K562 (cell line): ENCODE measurements at regions not wholly inside any gene's neighbourhood (a gene's known extent, or its start where the extent isn't known, plus 50 kb on each side); places are given as distances from the start of the nearest gene placed in this dataset.
A peak's percentile ranks its signal among the peaks of the same experiment; 100 is the strongest.

Experiments used
- ATAC-seq: fragments of 200-7000 bp; cut with Tn5 transposase; 3 replicates; pipeline ENCODE4 v1.9.1; 2020; ENCODE audit warnings: moderate library complexity
- BruUV-seq: library from RNA; stranded (reverse); fragments of 400-500 nt; replicated peaks from 2 replicates; lab custom pipeline; 2021; lab: Mats Ljungman, UMichigan
- CTCF ChIA-PET: fragments of 300-600 bp; formaldehyde crosslinking; extraction: SDS; loops from one replicate; lab custom pipeline; 2021; ENCODE audit warnings: low intra/inter-chr PET ratio; lab: Yijun Ruan, JAX
- POLR2A ChIA-PET: fragments of 300-600, 350-650 bp; sonication (Branson Sonifier 250); formaldehyde crosslinking; extraction: SDS; loops from one replicate; lab custom pipeline; 2021; ENCODE audit warnings: antibody characterized with exemption, inconsistent platforms; lab: Yijun Ruan, JAX
- DNase-seq, 4 experiments: peaks; one replicate each; pipeline versions ENCODE4 v3.0.0 to v3.0.0-alpha.2; 2011 to 2018; ENCODE audit warnings: low spot score in 3 of 4, mixed read lengths in 3 of 4; ENCODE audit errors: extremely low read depth in 1 of 4
- FAIRE-seq: peaks from 2 replicates; lab custom pipeline; 2011; peaks lifted over from hg19 to GRCh38; lab: Jason Lieb, UNC
- H2AFZ ChIP-seq: 2 replicates; pipeline ENCODE4 v1.6.0; 2011; ENCODE audit warnings: low read depth, low read length, control low read depth, inconsistent platforms
- H3K27ac ChIP-seq: fragments of 200-600 bp; 3 replicates; pipeline ENCODE4 v1.8.0; 2011; ENCODE audit warnings: low read depth, mild to moderate bottlenecking, control low read depth, inconsistent platforms, low read length, moderate library complexity, mixed read lengths; ENCODE audit errors: extremely low read depth
- H3K27me3 ChIP-seq, 2 experiments: fragments of 300-600 bp in 1 of 2; 2 replicates in 1 of 2; 3 replicates in 1 of 2; pipeline versions ENCODE4 v1.6.0 to v1.8.0; 2011; ENCODE audit warnings: inconsistent platforms in 2 of 2, low read length in 2 of 2, mild to moderate bottlenecking in 1 of 2, mixed read lengths in 1 of 2, moderate library complexity in 1 of 2; ENCODE audit not compliant: control insufficient read depth in 2 of 2, insufficient read depth in 2 of 2
- H3K36me3 ChIP-seq: fragments of 300-600 bp; 3 replicates; pipeline ENCODE4 v1.8.0; 2011; ENCODE audit warnings: mild to moderate bottlenecking, low read length, inconsistent platforms; ENCODE audit not compliant: control insufficient read depth, insufficient read depth
- H3K4me1 ChIP-seq, 2 experiments: fragments of 200-600 bp in 1 of 2; replicated peaks in 1 of 2; 2 replicates in 1 of 2; 3 replicates in 1 of 2; pipeline versions ENCODE4 v1.5.1 to v1.8.0; 2011; ENCODE audit warnings: inconsistent platforms in 2 of 2, low read length in 2 of 2, mild to moderate bottlenecking in 1 of 2, mixed read lengths in 1 of 2, moderate library complexity in 1 of 2; ENCODE audit not compliant: control insufficient read depth in 2 of 2, insufficient read depth in 2 of 2
- H3K4me2 ChIP-seq: 2 replicates; pipeline ENCODE4 v1.6.1; 2011; ENCODE audit warnings: low read length, control low read depth, inconsistent platforms, mixed read lengths; ENCODE audit not compliant: insufficient read depth
- H3K4me3 ChIP-seq: fragments of 200-600 bp; sonication (generic), shearing (Covaris generic); 2 replicates; pipeline ENCODE4 v1.5.1; 2016; ENCODE audit warnings: control low read depth, inconsistent platforms
- H3K79me2 ChIP-seq: fragments of 200-600 bp; 3 replicates; pipeline ENCODE4 v1.8.0; 2011; ENCODE audit warnings: low read length, inconsistent platforms; ENCODE audit not compliant: control insufficient read depth, insufficient read depth
- H3K9ac ChIP-seq, 2 experiments: 2 replicates each; pipeline versions ENCODE4 v1.6.0 to v1.6.1; 2011; ENCODE audit warnings: low read depth in 2 of 2, low read length in 2 of 2, control low read depth in 1 of 2, inconsistent platforms in 1 of 2, mild to moderate bottlenecking in 1 of 2, mixed read lengths in 1 of 2; ENCODE audit not compliant: insufficient read depth in 1 of 2
- H3K9me1 ChIP-seq: one replicate; pipeline ENCODE4 v1.6.0; 2011; ENCODE audit warnings: inconsistent platforms, mild to moderate bottlenecking, low read length, moderate library complexity; ENCODE audit not compliant: control insufficient read depth, insufficient read depth
- H3K9me3 ChIP-seq: replicated peaks from 2 replicates; pipeline ENCODE4 v1.5.1; 2011; ENCODE audit warnings: low read depth, low read length, inconsistent platforms; ENCODE audit not compliant: control insufficient read depth, insufficient read depth
- H4K20me1 ChIP-seq: replicated peaks from 2 replicates; pipeline ENCODE4 v1.6.1; 2011; ENCODE audit warnings: low read length, inconsistent platforms, mixed read lengths; ENCODE audit not compliant: control insufficient read depth, insufficient read depth
- ARID1B ChIP-seq: fragments of 450-650 bp; IDR thresholded peaks from 2 replicates; pipeline ENCODE4 v1.6.1; 2016; ENCODE audit warnings: antibody characterized with exemption, mild to moderate bottlenecking, inconsistent platforms
- BRF1 ChIP-seq: IDR thresholded peaks from 3 replicates; pipeline ENCODE4 v1.6.1; 2011; ENCODE audit warnings: borderline replicate concordance, mild to moderate bottlenecking; ENCODE audit not compliant: insufficient read length; ENCODE audit errors: extremely low read depth
- CUX1 ChIP-seq: fragments of 200-800 bp; sonication (Bioruptor generic); IDR thresholded peaks from 2 replicates; pipeline ENCODE4 v1.6.1; 2016; ENCODE audit warnings: missing genetic modification characterization, missing compliant biosample characterization
- ELF4 ChIP-seq: fragments of 450-650 bp; formaldehyde crosslinking; IDR thresholded peaks from 2 replicates; pipeline ENCODE4 v1.4.0; 2022; ENCODE audit warnings: missing genetic modification characterization
- HOXB6 ChIP-seq: fragments of 250-450 bp; sonication (Bioruptor Pico); IDR thresholded peaks from 2 replicates; pipeline ENCODE4 v1.5.1; 2022; ENCODE audit warnings: mild to moderate bottlenecking, borderline replicate concordance
- KLF1 ChIP-seq: fragments of 450-650 bp; IDR thresholded peaks from 2 replicates; pipeline ENCODE4 v1.6.1; 2016; ENCODE audit warnings: missing genetic modification characterization, missing compliant biosample characterization
- MAFF ChIP-seq: IDR thresholded peaks from 2 replicates; pipeline ENCODE4 v1.6.1; 2012; ENCODE audit warnings: low read length, improper control_type of control experiment
- MCM3 ChIP-seq: fragments of 450-650 bp; IDR thresholded peaks from 2 replicates; pipeline ENCODE4 v1.6.1; 2016
- NFATC3 ChIP-seq: fragments of 450-650 bp; IDR thresholded peaks from 2 replicates; pipeline ENCODE4 v1.6.1; 2017; ENCODE audit warnings: mild to moderate bottlenecking
- NFRKB ChIP-seq: fragments of 450-650 bp; IDR thresholded peaks from 2 replicates; pipeline ENCODE4 v1.6.1; 2016; ENCODE audit warnings: low read depth
- TAL1 ChIP-seq: fragments of 450-650 bp; IDR thresholded peaks from 2 replicates; pipeline ENCODE4 v1.6.1; 2016; ENCODE audit warnings: mild to moderate bottlenecking
- TCF3 ChIP-seq: sonication (generic); formaldehyde crosslinking; IDR thresholded peaks from 2 replicates; pipeline ENCODE4 v1.4.0; 2020; ENCODE audit warnings: mild to moderate bottlenecking, missing genetic modification reagents
- ZMIZ1 ChIP-seq, 2 experiments: fragments of 150-350 bp in 1 of 2; IDR thresholded peaks; 2 replicates each; pipeline ENCODE4 v1.6.1; 2012 to 2016; ENCODE audit warnings: low read depth in 2 of 2, low read length in 2 of 2, mild to moderate bottlenecking in 1 of 2, moderate library complexity in 1 of 2
- ZNF436 ChIP-seq: fragments of 250-450, 450-650 bp; sonication (Bioruptor Pico); formaldehyde crosslinking; IDR thresholded peaks from 2 replicates; pipeline ENCODE4 v1.7.0; 2020; ENCODE audit warnings: mild to moderate bottlenecking
- WGBS: fragments of 100-300 bp; shearing (Covaris generic); methylation state at CpG from one replicate; pipeline ENCODE4 v1.1.6; 2016; ENCODE audit warnings: low coverage, mixed read lengths; ENCODE audit not compliant: insufficient coverage; ENCODE audit errors: missing lambda C conversion rate; 5-methylcytosine and 5-hydroxymethylcytosine counted together
- in situ Hi-C: fragments of 300-500 bp; cut with MboI; formaldehyde crosslinking; loops from 4 replicates; pipeline ENCODE4 v1.15.0; 2018; ENCODE audit warnings: inconsistent platforms, mixed read lengths
- intact Hi-C: fragments of 100-400 bp; cut with micrococcal nuclease; formaldehyde crosslinking; loops from 2 replicates; pipeline ENCODE4 v1.14.2; 2022

GRCh38 chr4:91838181-91838861, 465.4 kb upstream of the GRID2 start (continued):
- no peak for TF ChIP-seq MCM3
- TF ChIP-seq TCF3 (CRISPR knock-in tag): no peak
- no peak for TF ChIP-seq NFATC3
- peak; percentile 63 for TF ChIP-seq MAFF

GRCh38 chr4:91840359-91840758, 463.4 kb upstream of the GRID2 start:
- H3K27ac ChIP-seq: no peak overlapping the region
- no peak overlapping the region for H3K9ac ChIP-seq
- in situ Hi-C loops: no loop called here
- BruUV-seq: no TSS peak
- intact Hi-C loops: no loop called here
- CTCF ChIA-PET: no interaction called here
- no peak overlapping the region for H3K4me3 ChIP-seq
- H2AFZ ChIP-seq: no peak overlapping the region
- FAIRE-seq (no peak), DNase-seq (no peak)
- H3K9me3 ChIP-seq: no peaks in the 10 kb centered on the region
- TF ChIP-seq KLF1 (no peak), ARID1B (no peak), CUX1 (CRISPR knock-in tag) (no peak), TAL1 (no peak), ZMIZ1 (IDR thresholded peaks at IDR 0.05; ENCODE audit: low read depth in 2 of 2, low read length in 2 of 2) (no peak), NFRKB (no peak), ZNF436 (CRISPR knock-in tag) (no peak), ELF4 (CRISPR knock-in tag) (no peak), BRF1 (no peak), HOXB6 (CRISPR knock-in tag) (no peak)
- TF ChIP-seq, all 486 proteins: peak for 0
- H3K36me3 ChIP-seq: no peaks in the 10 kb centered on the region
- no peak for ATAC-seq
- H3K79me2 ChIP-seq: no peaks in the 10 kb centered on the region
- H4K20me1 ChIP-seq: no peaks in the 10 kb centered on the region
- POLR2A ChIA-PET: no interaction called here
- H3K27me3 ChIP-seq: no peaks in the 10 kb centered on the region
- no peaks in the 10 kb centered on the region for H3K4me1 ChIP-seq
- no peaks in the 10 kb centered on the region for H3K9me1 ChIP-seq
- 0% methylated on average over 2 of the region's 2 CpGs for WGBS
- no peak overlapping the region for H3K4me2 ChIP-seq
